Body of pancreas (tissue), 4 donors: ENCODE measurements at regions not wholly inside any gene's neighbourhood (a gene's known extent, or its start where the extent isn't known, plus 50 kb on each side); places are given as distances from the start of the nearest gene placed in this dataset.

Source experiments
- ATAC-seq: fragments of 150-250 bp; one replicate; pipeline ENCODE4 v1.9.1; 2016
- DNase-seq, 4 donors: peaks; one replicate each; pipeline ENCODE4 v3.0.0-alpha.2; 2019
- H3K27ac ChIP-seq, 4 donors: fragments of 200-600 bp; sonication (generic); 1 replicate in 3 of 4; 2 replicates in 1 of 4; pipeline versions ENCODE4 v1.5.1 to v1.6.1; 2016 to 2019; ENCODE audit warnings: mild to moderate bottlenecking in 1 of 4, mixed read lengths in 1 of 4, moderate library complexity in 1 of 4
- H3K27me3 ChIP-seq, 2 donors: fragments of 200-600 bp; sonication (generic); one replicate each; pipeline ENCODE4 v1.6.0; 2016; ENCODE audit warnings: mild to moderate bottlenecking in 1 of 2
- H3K36me3 ChIP-seq, 2 donors: fragments of 200-600 bp; sonication (generic); replicated peaks in 1 of 2; 2 replicates each; pipeline ENCODE4 v1.5.1; 2016; ENCODE audit warnings: low read depth in 2 of 2; ENCODE audit not compliant: insufficient read depth in 1 of 2
- H3K4me1 ChIP-seq: fragments of 200-600 bp; sonication (generic); one replicate; pipeline ENCODE4 v1.6.0; 2016
- H3K4me3 ChIP-seq, 2 donors: fragments of 200-600 bp; sonication (generic); 1 replicate in 1 of 2; 2 replicates in 1 of 2; pipeline ENCODE4 v1.5.1; 2016 to 2019
- H3K9me3 ChIP-seq, 3 donors: fragments of 200-600 bp; sonication (generic); 1 replicate in 2 of 3; 2 replicates in 1 of 3; pipeline ENCODE4 v1.5.1; 2016
- POLR2A ChIP-seq, 3 donors: fragments of 450-650 bp; IDR thresholded peaks; one replicate each; pipeline ENCODE4 v1.6.1; 2016; ENCODE audit warnings: antibody characterized with exemption in 3 of 3, mild to moderate bottlenecking in 2 of 3
- WGBS, 2 donors: methylation state at CpG; one replicate each; pipeline ENCODE4 v1.1.5; 2017; 5-methylcytosine and 5-hydroxymethylcytosine counted together
- intact Hi-C: fragments of 100-400 bp; cut with DNase I; formaldehyde crosslinking; loops from one replicate; pipeline ENCODE4 v1.15.1; 2023
- TF ChIP-seq, protein P1 (sequence below), 7 experiments: fragments of 450-650 bp in 4 of 7; fragments of 200-600 bp in 3 of 7; sonication (generic) in 3 of 7; IDR thresholded peaks; one replicate each; pipeline ENCODE4 v1.5.1; 2016 to 2019; ENCODE audit warnings: antibody characterized with exemption in 7 of 7

- Histone ChIP-seq H3K27ac (no peak overlapping the region), H3K9me3 (peaks cover 0 to 5% (median 0%) of the 10 kb centered on the region in 3 donors), H3K4me1 (no peaks in the 10 kb centered on the region), H3K36me3 (no peaks in the 10 kb centered on the region), H3K27me3 (no peaks in the 10 kb centered on the region), H3K4me3 (no peak overlapping the region)
- intact Hi-C loops: no loop called here
- TF ChIP-seq POLR2A (IDR thresholded peaks at IDR 0.05): no peak
- TF ChIP-seq, protein P1, sequence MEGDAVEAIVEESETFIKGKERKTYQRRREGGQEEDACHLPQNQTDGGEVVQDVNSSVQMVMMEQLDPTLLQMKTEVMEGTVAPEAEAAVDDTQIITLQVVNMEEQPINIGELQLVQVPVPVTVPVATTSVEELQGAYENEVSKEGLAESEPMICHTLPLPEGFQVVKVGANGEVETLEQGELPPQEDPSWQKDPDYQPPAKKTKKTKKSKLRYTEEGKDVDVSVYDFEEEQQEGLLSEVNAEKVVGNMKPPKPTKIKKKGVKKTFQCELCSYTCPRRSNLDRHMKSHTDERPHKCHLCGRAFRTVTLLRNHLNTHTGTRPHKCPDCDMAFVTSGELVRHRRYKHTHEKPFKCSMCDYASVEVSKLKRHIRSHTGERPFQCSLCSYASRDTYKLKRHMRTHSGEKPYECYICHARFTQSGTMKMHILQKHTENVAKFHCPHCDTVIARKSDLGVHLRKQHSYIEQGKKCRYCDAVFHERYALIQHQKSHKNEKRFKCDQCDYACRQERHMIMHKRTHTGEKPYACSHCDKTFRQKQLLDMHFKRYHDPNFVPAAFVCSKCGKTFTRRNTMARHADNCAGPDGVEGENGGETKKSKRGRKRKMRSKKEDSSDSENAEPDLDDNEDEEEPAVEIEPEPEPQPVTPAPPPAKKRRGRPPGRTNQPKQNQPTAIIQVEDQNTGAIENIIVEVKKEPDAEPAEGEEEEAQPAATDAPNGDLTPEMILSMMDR (IDR thresholded peaks at IDR 0.05): no peak
- no peak for ATAC-seq
- no peak for DNase-seq
Measured at GRCh38 chr1:68551459-68551858, 54.6 kb upstream of the DEPDC1 start.

DNA sequence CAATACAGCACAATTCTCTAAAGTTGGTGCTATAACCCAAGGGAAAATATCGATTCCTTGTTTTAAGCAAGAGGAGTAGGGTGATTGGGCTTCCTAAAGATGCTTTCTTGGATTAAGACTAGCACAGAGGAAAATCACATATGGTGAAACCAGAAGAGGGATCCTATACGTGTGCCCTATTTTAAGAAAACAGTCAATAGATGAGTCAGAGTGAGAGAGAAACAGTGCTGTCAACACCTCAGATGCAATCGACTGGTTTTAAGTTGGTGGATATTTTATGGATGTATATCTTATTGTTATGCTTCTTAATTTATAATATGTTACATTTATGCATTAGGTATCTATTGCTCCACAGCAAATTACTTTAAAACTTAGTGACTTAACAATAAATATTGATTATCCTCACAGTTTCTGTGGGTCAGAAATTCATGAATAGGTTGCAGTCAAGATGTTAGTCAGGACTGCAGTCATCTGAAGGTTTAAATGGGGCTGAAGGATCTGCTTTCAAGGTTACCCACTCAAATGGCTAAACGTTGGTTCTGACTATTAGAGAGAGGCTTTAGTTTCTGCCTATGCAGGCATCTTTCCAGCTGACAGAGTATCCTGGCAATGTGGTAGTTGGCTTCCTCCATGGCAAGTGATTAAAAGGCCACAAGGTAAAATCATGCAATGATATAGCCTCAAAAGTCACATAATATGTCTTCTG lies 61.6 kb upstream of the DEPDC1 start:
- DNase-seq: no peak
- Histone ChIP-seq H3K27ac (no peak overlapping the region), H3K4me3 (no peak overlapping the region), H3K27me3 (no peaks in the 10 kb centered on the region), H3K36me3 (no peaks in the 10 kb centered on the region), H3K9me3 (no peaks in the 10 kb centered on the region), H3K4me1 (no peaks in the 10 kb centered on the region)
- no peak for ATAC-seq
- TF ChIP-seq, protein P1 (IDR thresholded peaks at IDR 0.05): no peak
- TF ChIP-seq POLR2A (IDR thresholded peaks at IDR 0.05): no peak
- 31 to 39% methylated on average over 4 of the region's 4 CpGs for WGBS, 2 donors
- intact Hi-C loops: no loop called here

- no peaks in the 10 kb centered on the region for H3K36me3 ChIP-seq
- DNase-seq (no peak), ATAC-seq (no peak)
- H3K4me1 ChIP-seq: no peaks in the 10 kb centered on the region
- H3K27ac ChIP-seq: no peak overlapping the region
- H3K9me3 ChIP-seq: no peaks in the 10 kb centered on the region
- TF ChIP-seq, protein P1 (IDR thresholded peaks at IDR 0.05): no peak
- TF ChIP-seq POLR2A (IDR thresholded peaks at IDR 0.05): no peak
- H3K4me3 ChIP-seq: no peak overlapping the region
- WGBS, 2 donors: 31 to 48% methylated on average over 4 of the region's 4 CpGs
- no peaks in the 10 kb centered on the region for H3K27me3 ChIP-seq
- intact Hi-C loops: no loop called here
Measured at GRCh38 chr1:68565923-68566322, 69.0 kb upstream of the DEPDC1 start.

- H3K4me3 ChIP-seq: no peak overlapping the region
- intact Hi-C loops: no loop called here
- ATAC-seq (no peak), DNase-seq (no peak)
- no peak for TF ChIP-seq POLR2A (IDR thresholded peaks at IDR 0.05)
- TF ChIP-seq, protein P1 (IDR thresholded peaks at IDR 0.05): no peak
- 47 to 53% methylated on average over 3 of the region's 3 CpGs for WGBS, 2 donors
- H3K4me1 ChIP-seq: no peaks in the 10 kb centered on the region
- no peaks in the 10 kb centered on the region for H3K9me3 ChIP-seq
- H3K27me3 ChIP-seq: no peaks in the 10 kb centered on the region
- H3K36me3 ChIP-seq: no peaks in the 10 kb centered on the region
- H3K27ac ChIP-seq: no peak overlapping the region
Measured at GRCh38 chr1:68570871-68571270, 74.0 kb upstream of the DEPDC1 start.
